SK-N-SH (cell line): ENCODE measurements at regions not wholly inside any gene's neighbourhood (a gene's known extent, or its start where the extent isn't known, plus 50 kb on each side); places are given as distances from the start of the nearest gene placed in this dataset.
A peak's percentile ranks its signal among the peaks of the same experiment; 100 is the strongest.

Experiments used
- CTCF ChIA-PET: fragments of 300-600, 350-600 bp; formaldehyde crosslinking; extraction: SDS; loops from one replicate; lab custom pipeline; 2021; lab: Yijun Ruan, JAX
- POLR2A ChIA-PET: fragments of 350-600 bp; sonication (Branson Sonifier 250); formaldehyde crosslinking; extraction: SDS; loops from one replicate; lab custom pipeline; 2020; ENCODE audit warnings: antibody characterized with exemption, inconsistent platforms; lab: Yijun Ruan, JAX
- DNase-seq: peaks from one replicate; pipeline ENCODE4 v3.0.0; 2012
- H2AFZ ChIP-seq: fragments of 200-600 bp; sonication (generic); 2 replicates; pipeline ENCODE4 v1.8.1; 2016; ENCODE audit warnings: antibody characterized with exemption, mild to moderate bottlenecking, low read depth
- H3F3A ChIP-seq: fragments of 200-600 bp; sonication (generic); replicated peaks from 2 replicates; pipeline ENCODE3; 2016; ENCODE audit warnings: antibody characterized with exemption, mild to moderate bottlenecking; ENCODE audit not compliant: insufficient read depth
- H3K27ac ChIP-seq, 2 experiments: fragments of 200-500 bp in 1 of 2; fragments of 200-600 bp in 1 of 2; sonication (Bioruptor generic) in 1 of 2; sonication (generic), shearing (Covaris generic) in 1 of 2; 2 replicates each; pipeline versions ENCODE4 v1.5.1 to v1.6.1; 2014 to 2016; ENCODE audit warnings: low read depth in 2 of 2, inconsistent platforms in 1 of 2, low read length in 1 of 2, mild to moderate bottlenecking in 1 of 2, mixed read lengths in 1 of 2
- H3K27me3 ChIP-seq: fragments of 200-600 bp; sonication (generic), shearing (Covaris generic); 2 replicates; pipeline ENCODE4 v1.6.1; 2016; ENCODE audit warnings: mixed run types; ENCODE audit not compliant: insufficient read depth
- H3K36me3 ChIP-seq, 2 experiments: fragments of 200-500 bp in 1 of 2; fragments of 200-600 bp in 1 of 2; sonication (Bioruptor generic) in 1 of 2; sonication (generic) in 1 of 2; replicated peaks in 1 of 2; 2 replicates each; pipeline versions ENCODE3 to v1.5.1; 2014 to 2016; ENCODE audit warnings: low read length in 1 of 2, mild to moderate bottlenecking in 1 of 2; ENCODE audit not compliant: insufficient read depth in 2 of 2, control insufficient read depth in 1 of 2
- H3K4me1 ChIP-seq, 2 experiments: fragments of 200-500 bp in 1 of 2; fragments of 200-600 bp in 1 of 2; sonication (Bioruptor generic) in 1 of 2; sonication (generic), shearing (Covaris generic) in 1 of 2; 2 replicates each; pipeline versions ENCODE4 v1.5.1 to v1.6.1; 2014 to 2016; ENCODE audit warnings: low read depth in 1 of 2, low read length in 1 of 2, mixed run types in 1 of 2; ENCODE audit not compliant: insufficient read depth in 2 of 2, control insufficient read depth in 1 of 2
- H3K4me2 ChIP-seq: fragments of 200-600 bp; sonication (generic), shearing (Covaris generic); 2 replicates; pipeline ENCODE4 v1.6.1; 2017; ENCODE audit warnings: mixed run types
- H3K4me3 ChIP-seq, 2 experiments: fragments of 200-500 bp in 1 of 2; fragments of 200-600 bp in 1 of 2; sonication (Bioruptor generic) in 1 of 2; sonication (generic), shearing (Covaris generic) in 1 of 2; 2 replicates each; pipeline versions ENCODE4 v1.5.1 to v1.8.1; 2014 to 2016; ENCODE audit warnings: low read depth in 2 of 2, inconsistent platforms in 1 of 2, low read length in 1 of 2, mild to moderate bottlenecking in 1 of 2, mixed read lengths in 1 of 2, moderate library complexity in 1 of 2
- H3K79me2 ChIP-seq: fragments of 200-600 bp; sonication (generic); 2 replicates; pipeline ENCODE4 v1.8.1; 2017; ENCODE audit warnings: mild to moderate bottlenecking; ENCODE audit not compliant: insufficient read depth
- H3K9ac ChIP-seq: fragments of 200-600 bp; sonication (generic); 2 replicates; pipeline ENCODE4 v1.6.1; 2017; ENCODE audit warnings: mixed run types
- H3K9me2 ChIP-seq: fragments of 200-600 bp; sonication (generic); 2 replicates; pipeline ENCODE4 v1.6.1; 2017; ENCODE audit warnings: mixed run types
- H3K9me3 ChIP-seq: fragments of 200-600 bp; sonication (generic); 2 replicates; pipeline ENCODE4 v1.6.1; 2017; ENCODE audit warnings: mixed run types, mild to moderate bottlenecking, moderate library complexity
- H4K20me1 ChIP-seq: fragments of 200-600 bp; sonication (generic); 2 replicates; pipeline ENCODE4 v1.6.1; 2017; ENCODE audit warnings: mild to moderate bottlenecking, mixed run types; ENCODE audit not compliant: insufficient read depth
- CHD2 ChIP-seq: fragments of 150-350 bp; IDR thresholded peaks from 2 replicates; pipeline ENCODE4 v1.6.1; 2018; ENCODE audit warnings: low read length; ENCODE audit not compliant: partially characterized antibody
- CTCF ChIP-seq: fragments of 200-600 bp; sonication (generic); IDR thresholded peaks from 2 replicates; pipeline ENCODE4 v1.6.1; 2017; ENCODE audit warnings: antibody characterized with exemption, mild to moderate bottlenecking, moderate library complexity
- FOSL2 ChIP-seq: IDR thresholded peaks from 2 replicates; pipeline ENCODE4 v1.4.0; 2012; ENCODE audit warnings: low read depth, mild to moderate bottlenecking, moderate library complexity, borderline replicate concordance
- FOXJ3 ChIP-seq: sonication (generic); formaldehyde crosslinking; IDR thresholded peaks from 2 replicates; pipeline ENCODE4 v1.5.1; 2020; ENCODE audit warnings: mild to moderate bottlenecking, missing genetic modification reagents
- IRF3 ChIP-seq: fragments of 150-350 bp; IDR thresholded peaks from 2 replicates; pipeline ENCODE4 v1.6.1; 2016; ENCODE audit warnings: mild to moderate bottlenecking, low read depth, low read length
- NRF1 ChIP-seq: IDR thresholded peaks from 2 replicates; pipeline ENCODE4 v1.6.1; 2012; ENCODE audit warnings: low read depth, mild to moderate bottlenecking, low read length
- RAD21 ChIP-seq: IDR thresholded peaks from 2 replicates; pipeline ENCODE4 v1.6.1; 2012; ENCODE audit warnings: mild to moderate bottlenecking, low read length
- REST ChIP-seq: IDR thresholded peaks from 2 replicates; pipeline ENCODE4 v1.6.1; 2012; ENCODE audit warnings: mild to moderate bottlenecking, low read depth, low read length, moderate library complexity
- RFX5 ChIP-seq: IDR thresholded peaks from 2 replicates; pipeline ENCODE4 v1.6.1; 2012; ENCODE audit warnings: mild to moderate bottlenecking, improper control_type of control experiment, low read length
- RXRA ChIP-seq: IDR thresholded peaks from 2 replicates; pipeline ENCODE4 v1.4.0; 2012; ENCODE audit warnings: low read depth, mild to moderate bottlenecking, borderline replicate concordance
- TEAD4 ChIP-seq: IDR thresholded peaks from 2 replicates; pipeline ENCODE4 v1.4.0; 2012; ENCODE audit warnings: mild to moderate bottlenecking, borderline replicate concordance; ENCODE audit not compliant: insufficient read depth
- YY1 ChIP-seq: IDR thresholded peaks from 2 replicates; pipeline ENCODE4 v1.4.0; 2012; ENCODE audit warnings: low read depth, mild to moderate bottlenecking
- WGBS: methylation state at CpG from one replicate; pipeline ENCODE4 v1.1.6; 2017; ENCODE audit warnings: low lambda C conversion rate; 5-methylcytosine and 5-hydroxymethylcytosine counted together

- peaks cover 0 to 7% of the 10 kb centered on the region in 2 experiments; a peak in 1 of 4 replicates for H3K4me1 ChIP-seq
- no peaks in the 10 kb centered on the region for H3K9me2 ChIP-seq
- H3K4me2 ChIP-seq = no peak overlapping the region
- H3K9ac ChIP-seq = no peak overlapping the region
- no peak overlapping the region for H3K4me3 ChIP-seq
- no peaks in the 10 kb centered on the region for H3K79me2 ChIP-seq
- no peaks in the 10 kb centered on the region for H3K27me3 ChIP-seq
- TF ChIP-seq FOXJ3 (no peak), RFX5 (no peak), IRF3 (no peak), YY1 (no peak), RXRA (no peak), CTCF (no peak), NRF1 (no peak), REST (no peak), FOSL2 (no peak), RAD21 (no peak), TEAD4 (no peak), CHD2 (no peak)
- H3K9me3 ChIP-seq = 0 out of 2 replicates have a peak, but pooled peaks cover 6% of the 10 kb centered on the region
- H3K36me3 ChIP-seq = no peaks in the 10 kb centered on the region
- H2AFZ ChIP-seq = no peak overlapping the region
- WGBS = 76% methylated on average over 6 of the region's 7 CpGs
- CTCF ChIA-PET = interaction anchor here (1.6 kb wide), 1 partner anchor 56 kb away, joined by 4 read pairs; no protein-coding TSS in a partner anchor
- H3K27ac ChIP-seq = peak overlapping the region in 1 of 2 experiments; percentile 7; a peak in 1 of 4 replicates
- DNase-seq = no peak
- H4K20me1 ChIP-seq = no peaks in the 10 kb centered on the region
- H3F3A ChIP-seq = no peaks in the 10 kb centered on the region
- POLR2A ChIA-PET = no interaction called here
These were observed 107.0 kb downstream of the RMI2 start for GRCh38 chr16:11452298-11452697.
